Lower leg skin (tissue), 4 donors: ENCODE measurements at regions not wholly inside any gene's neighbourhood (a gene's known extent, or its start where the extent isn't known, plus 50 kb on each side); places are given as distances from the start of the nearest gene placed in this dataset.
A peak's percentile ranks its signal among the peaks of the same experiment; 100 is the strongest.

Experiments used
- DNase-seq, 2 donors: peaks; one replicate each; pipeline ENCODE4 v3.0.0-alpha.2; 2019; ENCODE audit warnings: low spot score in 2 of 2
- H3K4me3 ChIP-seq: fragments of 200-600 bp; sonication (generic); 2 replicates; pipeline ENCODE4 v1.5.1; 2017; ENCODE audit warnings: mild to moderate bottlenecking, low read depth; ENCODE audit not compliant: poor library complexity, severe bottlenecking
- POLR2A ChIP-seq, 2 donors: fragments of 450-650 bp; IDR thresholded peaks; one replicate each; pipeline ENCODE4 v1.6.1; 2016 to 2017; ENCODE audit warnings: antibody characterized with exemption in 2 of 2, mild to moderate bottlenecking in 1 of 2, moderate library complexity in 1 of 2
- WGBS, 2 donors: methylation state at CpG; one replicate each; pipeline ENCODE4 v1.1.5; 2018; 5-methylcytosine and 5-hydroxymethylcytosine counted together
- intact Hi-C: fragments of 100-400 bp; cut with DNase I; formaldehyde crosslinking; loops from one replicate; pipeline ENCODE4 v1.15.0; 2023; ENCODE audit warnings: low total_unique reads
- TF ChIP-seq, protein P1 (sequence below), 3 donors: fragments of 450-650 bp; IDR thresholded peaks; one replicate each; pipeline ENCODE4 v1.5.1; 2016; ENCODE audit warnings: antibody characterized with exemption in 3 of 3, mild to moderate bottlenecking in 3 of 3, moderate library complexity in 2 of 3

GRCh38 chr6:3610921-3611320, 140.6 kb downstream of the PXDC1 start:
- DNase-seq, result no peak

DNA sequence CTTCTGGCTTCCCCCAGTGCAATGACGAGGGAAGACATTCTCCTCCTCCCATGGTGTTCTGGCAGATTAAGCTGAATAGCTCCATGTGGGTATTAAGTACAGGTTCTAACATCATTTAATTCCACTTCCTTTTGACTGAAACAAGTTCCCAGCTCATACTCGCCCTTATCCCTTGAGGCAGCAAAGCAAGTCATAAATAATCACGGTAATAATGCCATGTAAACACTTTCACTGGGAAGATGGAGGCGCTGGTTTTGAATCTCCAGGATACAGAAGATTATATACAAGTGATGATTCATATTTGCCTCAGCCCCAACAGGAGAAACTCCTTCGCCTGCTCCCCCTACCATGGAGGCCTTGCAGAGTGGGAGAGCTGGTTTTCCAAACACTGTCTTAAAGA, 141.3 kb downstream of the PXDC1 start:
- intact Hi-C loops, result no loop called here
- TF ChIP-seq, protein P1, sequence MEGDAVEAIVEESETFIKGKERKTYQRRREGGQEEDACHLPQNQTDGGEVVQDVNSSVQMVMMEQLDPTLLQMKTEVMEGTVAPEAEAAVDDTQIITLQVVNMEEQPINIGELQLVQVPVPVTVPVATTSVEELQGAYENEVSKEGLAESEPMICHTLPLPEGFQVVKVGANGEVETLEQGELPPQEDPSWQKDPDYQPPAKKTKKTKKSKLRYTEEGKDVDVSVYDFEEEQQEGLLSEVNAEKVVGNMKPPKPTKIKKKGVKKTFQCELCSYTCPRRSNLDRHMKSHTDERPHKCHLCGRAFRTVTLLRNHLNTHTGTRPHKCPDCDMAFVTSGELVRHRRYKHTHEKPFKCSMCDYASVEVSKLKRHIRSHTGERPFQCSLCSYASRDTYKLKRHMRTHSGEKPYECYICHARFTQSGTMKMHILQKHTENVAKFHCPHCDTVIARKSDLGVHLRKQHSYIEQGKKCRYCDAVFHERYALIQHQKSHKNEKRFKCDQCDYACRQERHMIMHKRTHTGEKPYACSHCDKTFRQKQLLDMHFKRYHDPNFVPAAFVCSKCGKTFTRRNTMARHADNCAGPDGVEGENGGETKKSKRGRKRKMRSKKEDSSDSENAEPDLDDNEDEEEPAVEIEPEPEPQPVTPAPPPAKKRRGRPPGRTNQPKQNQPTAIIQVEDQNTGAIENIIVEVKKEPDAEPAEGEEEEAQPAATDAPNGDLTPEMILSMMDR (IDR thresholded peaks at IDR 0.05), result no peak
- no peak for TF ChIP-seq POLR2A (IDR thresholded peaks at IDR 0.05)
- peak in 1 of 2 donors; percentile 41 for DNase-seq
- no peak overlapping the region for H3K4me3 ChIP-seq
- 29 to 42% methylated on average over 5 of the region's 5 CpGs for WGBS, 2 donors

More at GRCh38 chr6:3610921-3611320, 140.6 kb downstream of the PXDC1 start:
- TF ChIP-seq, protein P1 (IDR thresholded peaks at IDR 0.05), result no peak
- TF ChIP-seq POLR2A (IDR thresholded peaks at IDR 0.05), result no peak
- intact Hi-C loops, result no loop called here
- H3K4me3 ChIP-seq, result no peak overlapping the region
- WGBS, 2 donors, result 59 to 70% methylated on average over 7 of the region's 7 CpGs

- intact Hi-C loops, result no loop called here
- no peak for TF ChIP-seq POLR2A (IDR thresholded peaks at IDR 0.05)
- TF ChIP-seq, protein P1 (IDR thresholded peaks at IDR 0.05), result no peak
- H3K4me3 ChIP-seq, result no peak overlapping the region
- 71 to 92% methylated on average over 3 of the region's 3 CpGs for WGBS, 2 donors
- DNase-seq, result no peak
Observed at GRCh38 chr6:3609388-3609787, 142.1 kb downstream of the PXDC1 start.

DNA sequence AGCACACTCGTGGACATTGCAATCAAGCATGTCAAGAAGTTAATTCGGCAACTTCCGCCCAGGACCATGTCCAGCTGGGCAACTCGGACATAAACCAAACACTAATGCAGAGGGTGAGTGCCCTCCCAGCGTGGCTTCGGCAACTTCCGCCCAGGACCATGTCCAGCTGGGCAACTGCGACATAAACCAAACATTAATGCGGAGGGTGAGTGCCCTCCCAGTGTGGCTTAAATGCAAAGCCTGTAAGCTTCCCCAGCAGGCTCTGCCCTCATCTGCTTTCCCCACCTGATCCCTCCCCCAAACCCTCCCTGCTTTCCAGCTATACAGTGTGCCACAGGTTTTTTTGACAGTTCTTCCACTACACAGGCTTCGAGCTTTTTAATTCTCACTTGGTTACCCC, 143.4 kb downstream of the PXDC1 start:
- intact Hi-C loops, result no loop called here
- H3K4me3 ChIP-seq, result no peak overlapping the region
- WGBS, 2 donors, result 93 to 95% methylated on average over 10 of the region's 10 CpGs
- no peak for DNase-seq
- no peak for TF ChIP-seq POLR2A (IDR thresholded peaks at IDR 0.05)
- TF ChIP-seq, protein P1 (IDR thresholded peaks at IDR 0.05), result no peak

DNA sequence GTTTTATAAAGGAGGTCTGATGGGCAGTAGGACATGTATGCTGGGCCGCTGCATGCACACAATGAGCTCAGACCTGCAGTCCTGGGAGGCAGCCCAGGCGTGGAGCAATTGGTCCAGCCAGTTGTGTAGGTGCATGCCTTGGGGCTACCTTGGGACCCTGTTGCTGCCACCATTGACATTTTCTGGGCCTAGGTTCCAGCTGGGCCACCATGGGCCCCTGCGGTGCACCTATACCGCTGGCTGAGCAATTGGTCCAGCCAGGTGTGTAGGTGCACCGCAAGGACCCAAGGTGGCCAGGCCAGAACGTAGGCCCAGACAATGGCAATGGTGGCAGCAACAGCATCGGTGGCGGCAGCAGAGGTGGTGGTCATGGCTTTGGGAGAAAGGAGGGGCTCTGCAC, 143.9 kb downstream of the PXDC1 start:
- no peak overlapping the region for H3K4me3 ChIP-seq
- WGBS, 2 donors, result 93 to 94% methylated on average over 7 to 8 of the region's 8 CpGs
- DNase-seq, result no peak
- intact Hi-C loops, result no loop called here
- TF ChIP-seq POLR2A (IDR thresholded peaks at IDR 0.05), result no peak
- TF ChIP-seq, protein P1 (IDR thresholded peaks at IDR 0.05), result no peak

DNA sequence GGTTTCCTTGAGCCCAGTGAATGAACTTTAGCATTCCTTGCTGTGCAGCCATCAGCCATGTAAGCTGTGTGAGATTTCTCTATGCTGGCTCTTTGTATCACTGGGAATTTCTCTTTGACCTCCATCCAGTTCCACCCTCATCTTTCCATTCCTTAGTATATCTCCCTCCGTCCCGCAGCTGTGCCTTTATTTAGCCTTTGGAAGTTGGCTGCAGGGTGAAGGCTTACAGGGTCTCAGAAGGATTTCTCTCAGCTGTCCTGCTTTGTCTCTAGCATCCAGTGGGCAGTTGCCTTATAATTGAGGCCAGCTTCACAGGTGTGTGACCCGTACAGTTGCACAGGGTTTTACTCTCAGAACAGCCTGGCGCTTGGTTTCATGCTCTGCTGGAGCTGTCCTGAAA, 144.3 kb downstream of the PXDC1 start:
- 88 to 94% methylated on average over 4 of the region's 4 CpGs for WGBS, 2 donors
- no peak overlapping the region for H3K4me3 ChIP-seq
- no peak for DNase-seq
- intact Hi-C loops, result no loop called here
- TF ChIP-seq, protein P1 (IDR thresholded peaks at IDR 0.05), result no peak
- no peak for TF ChIP-seq POLR2A (IDR thresholded peaks at IDR 0.05)
